SK-N-SH (cell line): ENCODE measurements at regions not wholly inside any gene's neighbourhood (a gene's known extent, or its start where the extent isn't known, plus 50 kb on each side); places are given as distances from the start of the nearest gene placed in this dataset.

Experiments used
- FOXJ3 ChIP-seq: sonication (generic); formaldehyde crosslinking; IDR thresholded peaks from 2 replicates; pipeline ENCODE4 v1.5.1; 2020; ENCODE audit warnings: mild to moderate bottlenecking, missing genetic modification reagents
- MXI1 ChIP-seq: IDR thresholded peaks from 2 replicates; pipeline ENCODE4 v1.6.1; 2012; ENCODE audit warnings: mild to moderate bottlenecking, low read depth, low read length, improper control_type of control experiment
- NFIC ChIP-seq: IDR thresholded peaks from 2 replicates; pipeline ENCODE4 v1.4.0; 2012; ENCODE audit warnings: borderline replicate concordance
- RCOR1 ChIP-seq: fragments of 150-350 bp; IDR thresholded peaks from 2 replicates; pipeline ENCODE4 v1.6.1; 2017; ENCODE audit warnings: antibody characterized with exemption, low read length
- RFX5 ChIP-seq: IDR thresholded peaks from 2 replicates; pipeline ENCODE4 v1.6.1; 2012; ENCODE audit warnings: mild to moderate bottlenecking, improper control_type of control experiment, low read length
- RXRA ChIP-seq: IDR thresholded peaks from 2 replicates; pipeline ENCODE4 v1.4.0; 2012; ENCODE audit warnings: low read depth, mild to moderate bottlenecking, borderline replicate concordance
- SMC3 ChIP-seq: IDR thresholded peaks from 2 replicates; pipeline ENCODE4 v1.6.1; 2012; ENCODE audit warnings: low read depth, low read length, improper control_type of control experiment
- TAF1 ChIP-seq: IDR thresholded peaks from 2 replicates; pipeline ENCODE4 v1.6.1; 2012; ENCODE audit warnings: low read depth, mild to moderate bottlenecking, low read length, moderate library complexity, borderline replicate concordance
- TF ChIP-seq, protein P1 (sequence below): fragments of 200-600 bp; sonication (generic); IDR thresholded peaks from 2 replicates; pipeline ENCODE4 v1.6.1; 2017; ENCODE audit warnings: antibody characterized with exemption, mild to moderate bottlenecking, moderate library complexity

DNA sequence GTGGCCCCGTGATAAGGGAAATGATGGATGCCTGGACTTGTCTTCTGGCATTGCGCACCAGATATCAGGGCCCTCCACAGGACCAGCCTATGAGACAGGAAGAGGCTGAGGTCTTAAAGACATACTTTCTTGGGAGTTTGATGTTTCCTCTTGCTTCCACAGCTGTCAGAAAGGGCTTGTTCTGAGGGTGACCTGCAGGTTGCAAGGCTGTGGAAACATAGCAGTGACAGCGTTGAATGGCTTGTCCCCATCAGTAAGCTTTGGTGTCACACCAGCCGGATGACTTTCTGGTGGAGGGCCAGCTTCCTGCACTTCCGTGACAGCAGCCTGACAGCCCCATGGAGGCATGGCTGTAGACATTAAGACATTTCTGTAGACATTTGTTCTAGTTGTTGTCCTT lies 143.2 kb downstream of the C9orf152 start:
- TF ChIP-seq MXI1 (no peak), RCOR1 (no peak), RXRA (no peak), TAF1 (no peak), NFIC (no peak), FOXJ3 (CRISPR knock-in tag) (no peak), RFX5 (no peak), SMC3 (no peak)
- TF ChIP-seq, protein P1, sequence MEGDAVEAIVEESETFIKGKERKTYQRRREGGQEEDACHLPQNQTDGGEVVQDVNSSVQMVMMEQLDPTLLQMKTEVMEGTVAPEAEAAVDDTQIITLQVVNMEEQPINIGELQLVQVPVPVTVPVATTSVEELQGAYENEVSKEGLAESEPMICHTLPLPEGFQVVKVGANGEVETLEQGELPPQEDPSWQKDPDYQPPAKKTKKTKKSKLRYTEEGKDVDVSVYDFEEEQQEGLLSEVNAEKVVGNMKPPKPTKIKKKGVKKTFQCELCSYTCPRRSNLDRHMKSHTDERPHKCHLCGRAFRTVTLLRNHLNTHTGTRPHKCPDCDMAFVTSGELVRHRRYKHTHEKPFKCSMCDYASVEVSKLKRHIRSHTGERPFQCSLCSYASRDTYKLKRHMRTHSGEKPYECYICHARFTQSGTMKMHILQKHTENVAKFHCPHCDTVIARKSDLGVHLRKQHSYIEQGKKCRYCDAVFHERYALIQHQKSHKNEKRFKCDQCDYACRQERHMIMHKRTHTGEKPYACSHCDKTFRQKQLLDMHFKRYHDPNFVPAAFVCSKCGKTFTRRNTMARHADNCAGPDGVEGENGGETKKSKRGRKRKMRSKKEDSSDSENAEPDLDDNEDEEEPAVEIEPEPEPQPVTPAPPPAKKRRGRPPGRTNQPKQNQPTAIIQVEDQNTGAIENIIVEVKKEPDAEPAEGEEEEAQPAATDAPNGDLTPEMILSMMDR = no peak
